HG03066 (cell line): ENCODE measurements at regions not wholly inside any gene's neighbourhood (a gene's known extent, or its start where the extent isn't known, plus 50 kb on each side); places are given as distances from the start of the nearest gene placed in this dataset.
A peak's percentile ranks its signal among the peaks of the same experiment; 100 is the strongest.

Experiments used
- ATAC-seq: cut with Tn5 transposase; IDR thresholded peaks from one replicate; pipeline ENCODE4 v1.9.1; 2021; ENCODE audit warnings: low read depth; ENCODE audit not compliant: unreplicated experiment

GRCh38 chr3:25032344-25032743, 395.7 kb upstream of the RARB start:
- ATAC-seq: no peak

- ATAC-seq: peak; percentile 76
Measured at GRCh38 chr3:25033407-25034029, 394.5 kb upstream of the RARB start.

GRCh38 chr3:25035526-25035925, 392.5 kb upstream of the RARB start:
- no peak for ATAC-seq

- no peak for ATAC-seq
Measured at GRCh38 chr3:25036633-25037032, 391.4 kb upstream of the RARB start.

GRCh38 chr3:25037049-25037547, 391.0 kb upstream of the RARB start:
- no peak for ATAC-seq

- ATAC-seq: no peak
Measured at GRCh38 chr3:25038271-25038670, 389.8 kb upstream of the RARB start.

GRCh38 chr3:25038922-25039321, 389.1 kb upstream of the RARB start:
- no peak for ATAC-seq

- no peak for ATAC-seq
Measured at GRCh38 chr3:25040748-25041147, 387.3 kb upstream of the RARB start.

GRCh38 chr3:25041871-25042584, 386.0 kb upstream of the RARB start:
- ATAC-seq: no peak

- ATAC-seq: no peak
Measured at GRCh38 chr3:25043177-25043576, 384.9 kb upstream of the RARB start.

GRCh38 chr3:25043749-25044148, 384.3 kb upstream of the RARB start:
- ATAC-seq: no peak

- no peak for ATAC-seq
Measured at GRCh38 chr3:25044762-25045710, 383.0 kb upstream of the RARB start.

- ATAC-seq: no peak
Measured at GRCh38 chr3:25046911-25047771, 380.9 kb upstream of the RARB start.

GRCh38 chr3:25049304-25049703, 378.8 kb upstream of the RARB start:
- ATAC-seq: no peak

GRCh38 chr3:25053360-25053759, 374.7 kb upstream of the RARB start:
- ATAC-seq: no peak

GRCh38 chr3:25056036-25056755, 371.9 kb upstream of the RARB start:
- no peak for ATAC-seq

GRCh38 chr3:25056803-25057351, 371.2 kb upstream of the RARB start:
- ATAC-seq: no peak

GRCh38 chr3:25057379-25057778, 370.7 kb upstream of the RARB start:
- no peak for ATAC-seq

GRCh38 chr3:25064681-25065080, 363.4 kb upstream of the RARB start:
- no peak for ATAC-seq
